Keratinocyte (primary cell): ENCODE measurements at regions not wholly inside any gene's neighbourhood (a gene's known extent, or its start where the extent isn't known, plus 50 kb on each side); places are given as distances from the start of the nearest gene placed in this dataset.

Experiments used
- DNase-seq: peaks from one replicate; pipeline ENCODE4 v3.0.0-alpha.2; 2011; ENCODE audit warnings: low read depth, missing footprints, low spot score
- FAIRE-seq: peaks from 2 replicates; lab custom pipeline; 2011; peaks lifted over from hg19 to GRCh38; lab: Jason Lieb, UNC
- H2AFZ ChIP-seq: 2 replicates; pipeline ENCODE4 v1.6.0; 2012; ENCODE audit warnings: low read length, control low read depth, inconsistent platforms; ENCODE audit not compliant: control insufficient read depth
- H3K27ac ChIP-seq: 2 replicates; pipeline ENCODE4 v1.5.1; 2011; ENCODE audit warnings: low read length; ENCODE audit not compliant: control insufficient read depth, insufficient read depth
- H3K27me3 ChIP-seq: 3 replicates; pipeline ENCODE4 v1.6.0; 2011; ENCODE audit warnings: low read length; ENCODE audit not compliant: control insufficient read depth, insufficient read depth; ENCODE audit errors: extremely low read depth
- H3K36me3 ChIP-seq, 2 experiments: 2 replicates in 1 of 2; 3 replicates in 1 of 2; pipeline ENCODE4 v1.5.1; 2011; ENCODE audit warnings: low read length in 2 of 2, mild to moderate bottlenecking in 1 of 2; ENCODE audit not compliant: control insufficient read depth in 2 of 2, insufficient read depth in 2 of 2; ENCODE audit errors: extremely low read depth in 1 of 2
- H3K4me1 ChIP-seq: 3 replicates; pipeline ENCODE4 v1.5.1; 2011; ENCODE audit warnings: low read length; ENCODE audit not compliant: control insufficient read depth, insufficient read depth; ENCODE audit errors: extremely low read depth
- H3K4me2 ChIP-seq: 3 replicates; pipeline ENCODE4 v1.6.0; 2011; ENCODE audit warnings: low read depth, low read length; ENCODE audit not compliant: control insufficient read depth, insufficient read depth; ENCODE audit errors: extremely low read depth
- H3K4me3 ChIP-seq, 3 experiments: fragments of 200-600 bp in 1 of 3; sonication (generic) in 1 of 3; 2 replicates in 2 of 3; 3 replicates in 1 of 3; pipeline ENCODE4 v1.5.1; 2011 to 2016; ENCODE audit warnings: low read length in 3 of 3, mild to moderate bottlenecking in 3 of 3, control low read depth in 2 of 3, inconsistent platforms in 1 of 3, low read depth in 1 of 3, mixed read lengths in 1 of 3, mixed run types in 1 of 3, moderate library complexity in 1 of 3; ENCODE audit not compliant: control insufficient read depth in 2 of 3, insufficient read depth in 2 of 3; ENCODE audit errors: extremely low read depth in 1 of 3
- H3K79me2 ChIP-seq: 2 replicates; pipeline ENCODE4 v1.6.0; 2012; ENCODE audit warnings: low read length; ENCODE audit not compliant: control insufficient read depth, insufficient read depth
- H3K9ac ChIP-seq: 3 replicates; pipeline ENCODE4 v1.6.0; 2011; ENCODE audit warnings: low read length; ENCODE audit not compliant: control insufficient read depth, insufficient read depth; ENCODE audit errors: extremely low read depth
- H3K9me1 ChIP-seq: 3 replicates; pipeline ENCODE4 v1.6.0; 2011; ENCODE audit warnings: low read length; ENCODE audit not compliant: control insufficient read depth, insufficient read depth; ENCODE audit errors: extremely low read depth
- H3K9me3 ChIP-seq: 2 replicates; pipeline ENCODE4 v1.5.1; 2012; ENCODE audit warnings: low read depth, low read length; ENCODE audit not compliant: control insufficient read depth
- H4K20me1 ChIP-seq: 3 replicates; pipeline ENCODE4 v1.6.0; 2011; ENCODE audit warnings: low read length; ENCODE audit not compliant: control insufficient read depth, insufficient read depth; ENCODE audit errors: extremely low read depth
- CTCF ChIP-seq, 3 experiments: IDR thresholded peaks in 1 of 3; conservative IDR thresholded peaks in 1 of 3; optimal IDR thresholded peaks in 1 of 3; 2 replicates in 2 of 3; 3 replicates in 1 of 3; pipeline versions ENCODE3 to v1.5.1; 2011; ENCODE audit warnings: low read length in 3 of 3, mild to moderate bottlenecking in 3 of 3, moderate library complexity in 2 of 3, control low read depth in 1 of 3, inconsistent platforms in 1 of 3; ENCODE audit not compliant: insufficient read depth in 2 of 3; ENCODE audit errors: extremely low read depth in 1 of 3
- EZH2 ChIP-seq: IDR thresholded peaks from one replicate; pipeline ENCODE4 v1.6.1; 2012; ENCODE audit warnings: inconsistent platforms, mild to moderate bottlenecking, low read length, moderate library complexity
- dilution Hi-C: fragments of 300-500 bp; cut with MboI; formaldehyde crosslinking; loops from one replicate; pipeline ENCODE4 v1.7.0; 2020; ENCODE audit warnings: low sequenced_read_pairs; ENCODE audit not compliant: extremely low pct_ligation_motif_present

- FAIRE-seq (no peak), DNase-seq (no peak)
- H3K9me1 ChIP-seq, result no peaks in the 10 kb centered on the region
- H3K4me2 ChIP-seq, result no peak overlapping the region
- TF ChIP-seq CTCF (optimal IDR thresholded peaks at IDR 0.05 in 1 of 3, IDR thresholded peaks at IDR 0.05 in 1 of 3, conservative IDR thresholded peaks at IDR 0.05 in 1 of 3; ENCODE audit: extremely low read depth in 1 of 3, insufficient read depth in 2 of 3, low read length in 3 of 3) (no peak), EZH2 (no peak)
- no peaks in the 10 kb centered on the region for H3K27me3 ChIP-seq
- no peaks in the 10 kb centered on the region for H3K4me1 ChIP-seq
- H2AFZ ChIP-seq, result no peak overlapping the region
- no peaks in the 10 kb centered on the region for H4K20me1 ChIP-seq
- no peak overlapping the region for H3K27ac ChIP-seq
- dilution Hi-C loops, result no loop called here
- H3K4me3 ChIP-seq, result no peak overlapping the region
- no peaks in the 10 kb centered on the region for H3K9me3 ChIP-seq
- H3K79me2 ChIP-seq, result no peaks in the 10 kb centered on the region
- H3K9ac ChIP-seq, result no peak overlapping the region
- no peaks in the 10 kb centered on the region for H3K36me3 ChIP-seq
These were observed 701.5 kb downstream of the ZNF385D start for GRCh38 chr3:21049334-21050062.

DNA sequence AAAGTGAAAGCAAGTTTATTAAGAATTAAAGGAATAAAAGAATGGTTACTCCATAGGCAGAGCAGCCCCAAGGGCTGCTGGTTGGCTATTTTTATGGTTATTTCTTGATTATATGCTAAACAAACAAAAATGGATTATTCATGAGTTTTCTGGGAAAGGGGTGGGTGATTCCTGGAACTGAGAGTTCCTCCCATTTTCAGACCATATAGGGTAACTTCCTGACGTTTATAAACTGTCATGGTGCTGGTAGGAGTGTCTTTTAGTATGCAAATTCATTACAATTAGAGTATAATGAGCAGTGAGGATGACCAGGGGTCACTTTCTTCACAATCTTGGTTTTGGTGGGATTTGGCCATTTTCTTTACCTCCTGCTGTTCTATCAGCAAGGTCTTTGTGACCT lies 707.9 kb downstream of the ZNF385D start:
- FAIRE-seq (no peak), DNase-seq (no peak)
- no peak overlapping the region for H2AFZ ChIP-seq
- no peaks in the 10 kb centered on the region for H3K9me1 ChIP-seq
- no peaks in the 10 kb centered on the region for H4K20me1 ChIP-seq
- H3K79me2 ChIP-seq, result no peaks in the 10 kb centered on the region
- no peak overlapping the region for H3K4me3 ChIP-seq
- no peaks in the 10 kb centered on the region for H3K4me1 ChIP-seq
- H3K27ac ChIP-seq, result no peak overlapping the region
- dilution Hi-C loops, result no loop called here
- H3K9ac ChIP-seq, result no peak overlapping the region
- no peak overlapping the region for H3K4me2 ChIP-seq
- no peaks in the 10 kb centered on the region for H3K27me3 ChIP-seq
- no peaks in the 10 kb centered on the region for H3K36me3 ChIP-seq
- TF ChIP-seq EZH2 (no peak), CTCF (optimal IDR thresholded peaks at IDR 0.05 in 1 of 3, IDR thresholded peaks at IDR 0.05 in 1 of 3, conservative IDR thresholded peaks at IDR 0.05 in 1 of 3; ENCODE audit: extremely low read depth in 1 of 3, insufficient read depth in 2 of 3, low read length in 3 of 3) (no peak)
- H3K9me3 ChIP-seq, result no peaks in the 10 kb centered on the region
